GM21515 (cell line): ENCODE measurements at regions not wholly inside any gene's neighbourhood (a gene's known extent, or its start where the extent isn't known, plus 50 kb on each side); places are given as distances from the start of the nearest gene placed in this dataset.
A peak's percentile ranks its signal among the peaks of the same experiment; 100 is the strongest.

Experiments
- ATAC-seq: cut with Tn5 transposase; IDR thresholded peaks from one replicate; pipeline ENCODE4 v1.9.1; 2021; ENCODE audit not compliant: unreplicated experiment

DNA sequence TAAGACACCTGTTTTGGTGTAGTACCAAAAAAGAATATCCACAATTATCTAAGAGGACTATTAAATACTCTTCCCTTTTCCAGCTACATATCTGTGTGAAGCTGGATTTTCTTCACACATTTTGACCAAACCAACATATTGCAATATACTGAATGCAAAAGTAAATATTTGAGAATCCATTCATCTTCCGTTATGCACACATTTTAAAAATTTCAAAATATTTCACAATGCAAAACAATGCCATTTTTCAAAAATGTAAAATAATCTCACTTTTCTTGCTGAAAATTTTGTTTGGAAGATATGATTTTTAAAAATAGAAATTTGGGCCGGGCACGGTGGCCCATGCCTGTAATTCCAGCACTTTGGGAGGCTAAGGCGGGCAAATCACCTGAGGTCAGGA lies 133.9 kb upstream of the FUT8 start:
- no peak for ATAC-seq

DNA sequence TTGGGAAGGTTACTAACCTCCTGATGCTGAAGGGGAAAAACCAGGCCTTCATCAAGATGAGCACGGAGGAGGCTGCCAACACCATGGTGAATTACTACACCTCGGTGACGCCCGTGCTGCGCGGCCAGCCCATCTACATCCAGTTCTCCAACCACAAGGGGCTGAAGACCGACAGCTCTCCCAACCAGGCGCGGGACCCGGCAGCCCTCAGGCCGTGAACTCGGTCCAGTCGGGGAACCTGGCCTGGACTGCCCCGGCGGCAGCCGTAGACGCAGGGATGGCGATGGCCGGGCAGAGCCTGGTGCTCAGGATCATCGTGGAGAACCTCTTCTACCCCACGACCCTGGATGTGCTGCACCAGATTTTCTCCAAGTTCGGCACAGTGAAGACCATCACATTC lies 133.0 kb upstream of the FUT8 start:
- no peak for ATAC-seq

DNA sequence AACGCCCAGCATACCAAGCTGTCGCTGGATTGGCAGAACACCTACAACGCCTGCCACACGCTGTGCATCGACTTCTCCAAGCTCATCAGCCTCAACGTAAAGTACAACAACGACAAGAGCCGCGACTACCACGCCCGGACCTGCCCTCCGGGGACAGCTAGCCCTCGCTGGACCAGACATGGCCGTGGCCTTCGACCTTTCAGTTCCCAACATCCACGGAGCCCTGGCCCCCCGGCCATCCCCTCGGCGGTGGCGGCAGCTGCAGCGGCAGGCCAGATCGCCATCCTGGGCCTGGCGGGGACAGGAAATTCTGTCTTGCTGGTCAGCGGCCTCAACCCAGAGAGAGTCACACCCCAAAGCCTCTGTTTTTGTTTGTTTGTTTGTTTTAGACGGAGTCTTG lies 132.6 kb upstream of the FUT8 start:
- ATAC-seq = no peak

GRCh38 chr14:65280653-65281052 lies 131.9 kb upstream of the FUT8 start:
- ATAC-seq = no peak

GRCh38 chr14:65281991-65282895 lies 130.3 kb upstream of the FUT8 start:
- ATAC-seq = no peak

- no peak for ATAC-seq
These were observed 129.7 kb upstream of the FUT8 start for GRCh38 chr14:65282896-65283253.

DNA sequence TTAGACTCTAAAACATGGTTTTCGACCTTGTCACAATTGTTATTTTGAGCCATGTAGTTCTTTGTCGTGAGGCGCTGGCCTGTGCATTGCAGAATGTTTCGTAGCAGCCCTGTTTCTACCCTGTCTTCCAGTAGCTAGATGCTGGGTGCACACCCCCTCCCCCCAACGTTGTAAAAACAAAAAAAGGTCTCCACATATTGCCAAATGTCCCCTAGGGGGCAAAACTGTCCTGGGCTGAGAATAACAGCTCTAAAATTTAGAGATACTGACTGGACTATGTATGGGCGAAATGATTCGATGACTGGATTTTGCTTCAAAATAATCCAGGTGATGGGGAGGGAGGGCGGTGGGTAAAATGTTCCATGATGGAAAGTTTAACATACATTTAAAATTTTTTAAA lies 126.1 kb upstream of the FUT8 start:
- ATAC-seq = no peak

- ATAC-seq = peak; percentile 65
These were observed 125.0 kb upstream of the FUT8 start for GRCh38 chr14:65287264-65288131.

- ATAC-seq = no peak
These were observed 121.7 kb upstream of the FUT8 start for GRCh38 chr14:65290830-65291229.

- no peak for ATAC-seq
These were observed 121.0 kb upstream of the FUT8 start for GRCh38 chr14:65291531-65291930.

DNA sequence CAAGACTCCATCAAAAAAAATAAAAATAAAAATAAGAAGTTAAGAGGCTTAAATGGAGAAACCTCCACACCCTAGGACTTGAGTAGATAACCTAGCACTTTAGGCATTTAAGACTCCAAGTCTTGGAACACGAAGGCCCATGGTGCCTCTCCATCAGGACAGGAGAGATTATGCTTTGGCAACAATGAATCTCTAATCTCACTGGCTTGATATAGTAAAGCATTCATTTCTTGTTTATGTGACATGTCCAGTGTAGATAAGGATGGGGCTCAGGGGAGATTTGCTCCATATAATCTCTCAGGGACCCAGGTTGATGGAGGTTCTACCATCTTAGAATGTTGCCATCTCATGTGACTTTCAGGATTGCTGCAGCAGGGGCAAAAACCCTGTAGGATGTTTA lies 117.7 kb upstream of the FUT8 start:
- no peak for ATAC-seq

DNA sequence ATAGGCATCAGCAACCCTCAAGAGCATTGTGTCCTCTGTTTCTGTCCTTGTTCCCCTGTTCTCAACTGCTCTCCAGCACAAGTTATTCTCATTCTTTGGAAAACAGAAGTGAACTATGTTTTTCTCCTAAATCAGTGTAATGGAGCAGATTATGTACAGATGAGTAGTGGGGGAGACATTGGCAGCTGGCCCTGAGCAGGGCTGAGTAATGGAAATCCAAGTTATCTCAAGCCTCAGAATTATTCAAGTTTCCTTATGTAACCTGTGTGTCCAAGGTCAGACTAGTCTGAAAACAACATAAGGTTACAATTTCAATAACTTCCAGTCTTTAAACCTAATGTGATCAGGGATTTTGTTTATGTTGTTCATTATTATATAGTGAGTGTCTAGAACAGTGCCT lies 116.1 kb upstream of the FUT8 start:
- no peak for ATAC-seq

GRCh38 chr14:65296876-65297275 lies 115.7 kb upstream of the FUT8 start:
- ATAC-seq = no peak

DNA sequence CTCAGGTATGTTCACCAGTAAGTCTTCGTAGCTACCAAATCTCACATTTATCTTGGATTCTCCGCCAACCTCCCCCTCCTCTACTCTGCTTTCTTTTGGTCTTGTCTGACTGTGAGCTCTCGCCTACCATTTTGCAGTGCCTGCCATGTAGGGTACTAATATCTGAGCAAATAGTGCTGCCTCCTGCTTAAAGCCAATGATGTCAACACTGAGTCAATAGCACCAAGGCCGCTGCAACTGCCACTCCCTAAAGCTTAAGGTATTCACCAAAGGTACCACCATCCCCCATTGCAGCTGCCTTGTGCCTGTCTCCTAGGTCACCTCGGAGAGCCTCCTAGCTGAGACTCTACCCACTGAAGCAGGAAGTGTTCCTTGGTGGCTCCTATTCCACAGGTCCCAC lies 114.8 kb upstream of the FUT8 start:
- no peak for ATAC-seq

GRCh38 chr14:65299826-65300225 lies 112.7 kb upstream of the FUT8 start:
- no peak for ATAC-seq

DNA sequence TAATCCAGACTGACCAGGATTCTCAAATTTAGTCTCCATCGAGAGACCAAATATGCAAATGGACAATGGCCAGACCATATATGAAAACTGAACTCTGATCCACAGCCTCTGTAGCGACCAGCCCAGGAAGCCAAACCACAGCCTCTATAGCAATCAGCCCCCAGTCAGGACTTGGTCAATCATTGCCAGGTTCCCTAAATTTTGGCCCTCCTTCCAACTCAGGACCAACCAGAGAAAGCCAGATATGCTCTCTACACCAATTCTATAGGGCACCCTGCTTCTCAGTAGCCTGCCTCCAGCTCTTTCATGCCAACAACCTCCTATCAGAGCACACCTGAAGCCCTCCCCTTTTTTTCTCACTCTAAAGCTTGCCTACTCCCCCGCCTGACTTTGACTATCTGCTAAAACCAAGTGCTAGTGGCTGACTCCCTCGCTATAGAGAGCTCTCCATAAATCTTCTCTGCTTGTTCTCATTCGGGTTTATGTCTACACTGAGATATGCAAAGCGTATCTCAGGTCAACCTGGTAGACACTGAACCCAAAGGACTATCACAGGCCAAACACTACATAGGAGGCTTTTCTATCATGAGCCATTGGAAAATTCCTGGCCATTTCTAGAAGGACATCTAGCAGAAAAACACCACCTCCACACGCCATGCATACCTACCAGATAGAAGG lies 110.5 kb upstream of the FUT8 start:
- peak; percentile 53 for ATAC-seq

- peak; percentile 50 for ATAC-seq
These were observed 109.8 kb upstream of the FUT8 start for GRCh38 chr14:65302571-65303189.

- no peak for ATAC-seq
These were observed 109.2 kb upstream of the FUT8 start for GRCh38 chr14:65303190-65303898.

DNA sequence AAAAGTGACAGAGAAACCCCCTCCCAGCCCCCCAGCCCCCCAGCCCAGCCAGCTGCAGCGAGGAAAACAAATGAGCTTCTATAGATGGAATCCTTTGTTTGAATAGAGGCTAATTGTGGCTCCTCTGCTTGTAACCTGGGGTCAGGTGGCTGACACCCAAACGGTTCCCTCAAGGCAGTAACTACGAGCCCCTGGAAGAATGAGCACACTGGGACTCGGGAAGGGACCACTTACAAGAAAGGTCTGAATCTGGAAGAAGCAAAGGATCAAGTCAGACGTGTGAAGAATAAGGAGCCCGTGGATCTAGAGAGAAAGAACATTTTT lies 108.7 kb upstream of the FUT8 start:
- no peak for ATAC-seq

- ATAC-seq = no peak
These were observed 108.3 kb upstream of the FUT8 start for GRCh38 chr14:65304239-65304638.

- no peak for ATAC-seq
These were observed 107.6 kb upstream of the FUT8 start for GRCh38 chr14:65304963-65305362.
